ENCODE measurements at regions not wholly inside any gene's neighbourhood (a gene's known extent, or its start where the extent isn't known, plus 50 kb on each side); places are given as distances from the start of the nearest gene placed in this dataset.

DNA sequence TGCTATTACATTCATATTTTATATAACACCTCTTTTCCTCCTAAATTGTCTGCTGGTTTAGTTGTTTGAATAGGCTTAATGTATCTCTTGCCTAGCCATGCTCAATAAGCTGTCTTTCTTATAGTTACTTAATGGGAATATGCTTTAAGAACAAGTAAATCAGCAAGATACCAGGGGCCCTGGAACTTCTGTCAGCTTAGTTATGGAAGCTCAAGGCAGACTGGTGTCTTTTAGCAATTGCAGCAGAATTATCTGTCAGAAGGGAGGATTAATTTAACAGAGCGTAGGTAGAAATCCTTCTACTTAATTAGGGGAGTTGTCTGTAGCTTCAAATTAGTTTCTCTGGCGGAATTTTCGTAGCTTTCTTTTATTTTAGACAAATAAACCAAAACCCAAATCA lies 94.9 kb downstream of the C11orf91 start:
- no peak for TF ChIP-seq ZXDB (tag by site-specific recombination; IDR thresholded peaks at IDR 0.05)
- no peak for TF ChIP-seq ZNF157 (tag by site-specific recombination; IDR thresholded peaks at IDR 0.05)
- TF ChIP-seq ZSCAN5A (tag by site-specific recombination; IDR thresholded peaks at IDR 0.05) = no peak
- TF ChIP-seq ZNF366 (tag by site-specific recombination; conservative IDR thresholded peaks at IDR 0.05) = no peak
- TF ChIP-seq KLF1 (tag by site-specific recombination; IDR thresholded peaks at IDR 0.05) = no peak
- TF ChIP-seq CTCF (tag by site-specific recombination; IDR thresholded peaks at IDR 0.05) = no peak
- no peak for TF ChIP-seq ZNF398 (tag by site-specific recombination; IDR thresholded peaks at IDR 0.05)
- no peak for TF ChIP-seq ZNF510 (tag by site-specific recombination; IDR thresholded peaks at IDR 0.05; ENCODE audit: insufficient replicate concordance)
- no peak for TF ChIP-seq REST (tag by site-specific recombination; IDR thresholded peaks at IDR 0.05)
- no peak for TF ChIP-seq ELK4 (IDR thresholded peaks at IDR 0.05; ENCODE audit: borderline replicate concordance, low read depth, low read length)
- no peak for TF ChIP-seq HOXD13 (CRISPR knock-in tag; IDR thresholded peaks at IDR 0.05; ENCODE audit: borderline replicate concordance)
- TF ChIP-seq ZNF311 (tag by site-specific recombination; IDR thresholded peaks at IDR 0.05; ENCODE audit: borderline replicate concordance) = no peak

All from HEK293 (cell line).